WTC11 (cell line): ENCODE measurements at regions not wholly inside any gene's neighbourhood (a gene's known extent, or its start where the extent isn't known, plus 50 kb on each side); places are given as distances from the start of the nearest gene placed in this dataset.

Experiments
- ATAC-seq: fragments of 200-7000 bp; cut with Tn5 transposase; 2 replicates; pipeline ENCODE4 v1.10.0; 2021; ENCODE audit warnings: mild to moderate bottlenecking, moderate library complexity
- CTCF ChIA-PET: fragments of 300-600 bp; sonication (Branson Sonifier 250); formaldehyde crosslinking; loops from one replicate; lab custom pipeline; 2021; ENCODE audit warnings: antibody characterized with exemption; lab: Charles Lee
- POLR2A ChIA-PET: fragments of 350-600 bp; sonication (Branson Sonifier 250); formaldehyde crosslinking; loops from one replicate; lab custom pipeline; 2021; ENCODE audit warnings: antibody characterized with exemption; lab: Charles Lee
- DNase-seq: peaks from one replicate; pipeline ENCODE4 v3.0.0; 2021; ENCODE audit warnings: low spot score
- H3K27ac Mint-ChIP-seq: 2 replicates; pipeline ENCODE4 v1.8.0; 2021; ENCODE audit warnings: mixed read lengths
- H3K27me3 Mint-ChIP-seq: 2 replicates; pipeline ENCODE4 v1.8.0; 2021; ENCODE audit warnings: low read depth, mild to moderate bottlenecking, moderate library complexity, mixed read lengths
- H3K36me3 Mint-ChIP-seq: 2 replicates; pipeline ENCODE4 v1.8.0; 2021; ENCODE audit warnings: mixed read lengths
- H3K4me1 Mint-ChIP-seq: 2 replicates; pipeline ENCODE4 v1.8.0; 2022; ENCODE audit warnings: mixed read lengths
- H3K4me3 Mint-ChIP-seq: 2 replicates; pipeline ENCODE4 v1.8.0; 2021; ENCODE audit warnings: mild to moderate bottlenecking, moderate library complexity, mixed read lengths
- H3K9me3 Mint-ChIP-seq: 2 replicates; pipeline ENCODE4 v1.8.0; 2021; ENCODE audit warnings: mixed read lengths
- AR ChIP-seq: fragments of 250-450 bp; sonication (Bioruptor Pico); IDR thresholded peaks from 2 replicates; pipeline ENCODE4 v1.9.0; 2021; ENCODE audit warnings: mild to moderate bottlenecking
- CDX4 ChIP-seq: fragments of 250-450 bp; sonication (Bioruptor Pico); IDR thresholded peaks from 2 replicates; pipeline ENCODE4 v1.9.0; 2021; ENCODE audit warnings: moderate library complexity, mild to moderate bottlenecking, inconsistent platforms, borderline replicate concordance
- CREB1 ChIP-seq: sonication (generic); formaldehyde crosslinking; IDR thresholded peaks from 2 replicates; pipeline ENCODE4 v1.8.0; 2023; ENCODE audit warnings: mild to moderate bottlenecking, missing genetic modification reagents
- CTCF ChIP-seq: fragments of 200-600 bp; IDR thresholded peaks from 2 replicates; pipeline ENCODE4 v1.8.0; 2022; ENCODE audit warnings: antibody characterized with exemption
- E2F4 ChIP-seq: sonication (generic); formaldehyde crosslinking; IDR thresholded peaks from 2 replicates; pipeline ENCODE4 v1.8.1; 2022; ENCODE audit warnings: low read depth, mild to moderate bottlenecking, moderate library complexity, missing genetic modification reagents, borderline replicate concordance
- FOXJ3 ChIP-seq: sonication (generic); formaldehyde crosslinking; IDR thresholded peaks from 2 replicates; pipeline ENCODE4 v1.9.0; 2021; ENCODE audit warnings: missing genetic modification reagents, mild to moderate bottlenecking, borderline replicate concordance
- GABPB1 ChIP-seq: sonication (generic); formaldehyde crosslinking; IDR thresholded peaks from 2 replicates; pipeline ENCODE4 v1.8.1; 2023; ENCODE audit warnings: mild to moderate bottlenecking, missing genetic modification reagents
- GRHL2 ChIP-seq: fragments of 250-450 bp; sonication (Bioruptor Pico); IDR thresholded peaks from 2 replicates; pipeline ENCODE4 v1.8.0; 2022; ENCODE audit warnings: mild to moderate bottlenecking, moderate library complexity; ENCODE audit not compliant: insufficient replicate concordance, severe bottlenecking
- HMGA2 ChIP-seq: fragments of 250-450 bp; sonication (Bioruptor Pico); IDR thresholded peaks from 2 replicates; pipeline ENCODE4 v1.4.0; 2021; ENCODE audit warnings: mild to moderate bottlenecking, moderate library complexity
- JAZF1 ChIP-seq: fragments of 250-450 bp; sonication (Bioruptor Pico); IDR thresholded peaks from 2 replicates; pipeline ENCODE4 v1.9.0; 2021; ENCODE audit warnings: moderate library complexity, mild to moderate bottlenecking, inconsistent platforms
- MXD4 ChIP-seq: fragments of 250-450 bp; sonication (Bioruptor Pico); IDR thresholded peaks from 2 replicates; pipeline ENCODE4 v1.8.0; 2021; ENCODE audit warnings: mild to moderate bottlenecking, moderate library complexity, borderline replicate concordance
- MYBL2 ChIP-seq: sonication (generic); formaldehyde crosslinking; IDR thresholded peaks from 2 replicates; pipeline ENCODE4 v1.8.1; 2023; ENCODE audit warnings: mild to moderate bottlenecking, moderate library complexity, missing genetic modification reagents
- NR1H2 ChIP-seq: sonication (generic); formaldehyde crosslinking; IDR thresholded peaks from 2 replicates; pipeline ENCODE4 v1.9.0; 2021; ENCODE audit warnings: mild to moderate bottlenecking, moderate library complexity, missing genetic modification reagents
- PREB ChIP-seq: sonication (generic); formaldehyde crosslinking; IDR thresholded peaks from 2 replicates; pipeline ENCODE4 v1.8.1; 2022; ENCODE audit warnings: mild to moderate bottlenecking, missing genetic modification reagents, moderate library complexity, borderline replicate concordance
- RORB ChIP-seq: fragments of 250-450 bp; sonication (Bioruptor Pico); IDR thresholded peaks from 2 replicates; pipeline ENCODE4 v1.9.0; 2021; ENCODE audit warnings: mild to moderate bottlenecking
- SMAD3 ChIP-seq: sonication (generic); formaldehyde crosslinking; IDR thresholded peaks from 2 replicates; pipeline ENCODE4 v1.8.0; 2022; ENCODE audit warnings: missing genetic modification reagents, mild to moderate bottlenecking, borderline replicate concordance
- TP53 ChIP-seq: sonication (generic); formaldehyde crosslinking; IDR thresholded peaks from 2 replicates; pipeline ENCODE4 v1.8.1; 2023; ENCODE audit warnings: mild to moderate bottlenecking, missing genetic modification reagents
- ZNF138 ChIP-seq: sonication (generic); formaldehyde crosslinking; conservative IDR thresholded peaks from 2 replicates; pipeline ENCODE4 v1.8.1; 2022; ENCODE audit warnings: mild to moderate bottlenecking, moderate library complexity, missing genetic modification reagents
- ZNF263 ChIP-seq: sonication (generic); formaldehyde crosslinking; IDR thresholded peaks from 2 replicates; pipeline ENCODE4 v1.8.1; 2022; ENCODE audit warnings: low read depth, mild to moderate bottlenecking, moderate library complexity, missing genetic modification reagents
- ZNF317 ChIP-seq: sonication (generic); formaldehyde crosslinking; IDR thresholded peaks from 2 replicates; pipeline ENCODE4 v1.8.1; 2023; ENCODE audit warnings: low read depth, mild to moderate bottlenecking, moderate library complexity, missing genetic modification reagents, borderline replicate concordance
- ZNF416 ChIP-seq: fragments of 250-450 bp; sonication (Bioruptor Pico); IDR thresholded peaks from 2 replicates; pipeline ENCODE4 v1.9.0; 2021; ENCODE audit warnings: mild to moderate bottlenecking, inconsistent platforms

- H3K27me3 Mint-ChIP-seq = no peaks in the 10 kb centered on the region
- ChIA-PET POLR2A (no interaction called here), CTCF (interaction anchor here (0.7 to 1.1 kb wide), 2 partner anchors 84 to 359 kb away, joined by 3 read pairs; no protein-coding TSS in a partner anchor)
- H3K36me3 Mint-ChIP-seq = no peaks in the 10 kb centered on the region
- no peaks in the 10 kb centered on the region for H3K4me1 Mint-ChIP-seq
- no peak for ATAC-seq
- H3K27ac Mint-ChIP-seq = no peak overlapping the region
- H3K4me3 Mint-ChIP-seq = no peak overlapping the region
- H3K9me3 Mint-ChIP-seq = peaks cover 3% of the 10 kb centered on the region; the same call in 1 of the 2 replicates
- TF ChIP-seq AR (CRISPR knock-in tag) (no peak), E2F4 (CRISPR knock-in tag) (no peak), GABPB1 (no peak), ZNF138 (CRISPR knock-in tag) (no peak), CREB1 (CRISPR knock-in tag) (no peak), ZNF263 (CRISPR knock-in tag) (no peak), TP53 (CRISPR knock-in tag) (no peak), CTCF (no peak), PREB (CRISPR knock-in tag) (no peak), GRHL2 (CRISPR knock-in tag) (no peak), HMGA2 (CRISPR knock-in tag) (no peak), NR1H2 (no peak)
- DNase-seq = no peak
Observed at GRCh38 chr1:219744652-219745469, 132.0 kb upstream of the ZC3H11B start.

- no peak overlapping the region for H3K4me3 Mint-ChIP-seq
- peaks cover 3% of the 10 kb centered on the region; the same call in 1 of the 2 replicates for H3K9me3 Mint-ChIP-seq
- DNase-seq (no peak), ATAC-seq (no peak)
- no peaks in the 10 kb centered on the region; the same call in 1 of the 2 replicates for H3K27me3 Mint-ChIP-seq
- H3K27ac Mint-ChIP-seq = no peak overlapping the region
- no peaks in the 10 kb centered on the region for H3K4me1 Mint-ChIP-seq
- POLR2A ChIA-PET = no interaction called here
- CTCF ChIA-PET = interaction anchor here (1.6 kb wide), 1 partner anchor 80 kb away, joined by 5 read pairs; no protein-coding TSS in a partner anchor
- H3K36me3 Mint-ChIP-seq = no peaks in the 10 kb centered on the region
- TF ChIP-seq CDX4 (no peak), ZNF317 (CRISPR knock-in tag) (no peak), MYBL2 (no peak), E2F4 (CRISPR knock-in tag) (no peak), FOXJ3 (CRISPR knock-in tag) (no peak), MXD4 (CRISPR knock-in tag) (no peak), ZNF416 (CRISPR knock-in tag) (no peak), JAZF1 (CRISPR knock-in tag) (no peak), SMAD3 (CRISPR knock-in tag) (no peak), RORB (CRISPR knock-in tag) (no peak)
- TF ChIP-seq, all 79 proteins: peak for 0
Observed at GRCh38 chr1:219741011-219741970, 128.4 kb upstream of the ZC3H11B start.
